Large intestine (tissue), 3 donors: ENCODE measurements at regions not wholly inside any gene's neighbourhood (a gene's known extent, or its start where the extent isn't known, plus 50 kb on each side); places are given as distances from the start of the nearest gene placed in this dataset.
"Not testable (repeated sequence)": the region's sequence is repeated elsewhere in the genome, so short reads cannot be mapped to it uniquely, and the experiment has no call there.

Experiments
- DNase-seq, 2 donors: peaks; one replicate each; pipeline versions ENCODE4 v3.0.0 to v3.0.0-alpha.2; 2013
- H3K27ac ChIP-seq: one replicate; pipeline ENCODE4 v1.5.1; 2013; ENCODE audit warnings: low read length
- H3K27me3 ChIP-seq: 2 replicates; pipeline ENCODE4 v1.6.1; 2013; ENCODE audit warnings: low read length; ENCODE audit not compliant: control insufficient read depth, insufficient read depth
- H3K36me3 ChIP-seq: 2 replicates; pipeline ENCODE4 v1.6.1; 2013; ENCODE audit warnings: low read length; ENCODE audit not compliant: control insufficient read depth, insufficient read depth
- H3K4me1 ChIP-seq: one replicate; pipeline ENCODE4 v1.6.1; 2013; ENCODE audit warnings: low read length; ENCODE audit not compliant: control insufficient read depth, insufficient read depth
- H3K4me3 ChIP-seq: one replicate; pipeline ENCODE4 v1.5.1; 2013; ENCODE audit warnings: low read length
- H3K9me3 ChIP-seq: one replicate; pipeline ENCODE4 v1.6.1; 2013; ENCODE audit warnings: mild to moderate bottlenecking, low read depth, low read length, moderate library complexity; ENCODE audit not compliant: control insufficient read depth
- WGBS: methylation state at CpG from one replicate; pipeline ENCODE4 v1.1.5; 2013; ENCODE audit warnings: low lambda C conversion rate; ENCODE audit not compliant: insufficient coverage; 5-methylcytosine and 5-hydroxymethylcytosine counted together

DNA sequence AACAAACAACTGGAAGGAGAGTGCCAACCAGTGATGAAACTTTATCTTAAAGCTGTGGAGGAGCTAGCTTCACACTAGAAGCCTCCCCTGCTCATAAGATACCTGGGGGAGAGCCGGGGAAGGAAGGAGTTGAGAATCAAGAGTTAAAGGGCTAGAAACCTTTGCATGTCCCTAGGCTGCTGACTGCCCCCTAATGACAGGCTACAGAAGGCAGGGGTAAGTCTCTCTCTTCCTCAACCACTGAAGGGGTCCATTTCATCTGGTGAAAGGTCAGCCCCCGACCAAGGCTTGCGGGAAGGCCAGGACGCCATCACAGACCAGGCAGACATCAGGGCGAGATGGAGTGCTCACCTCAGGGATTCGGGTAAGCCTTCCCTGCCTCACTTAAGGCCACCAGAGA, 65.6 kb upstream of the GRHL3 start:
- Histone ChIP-seq H3K27ac (no peak overlapping the region), H3K36me3 (no peaks in the 10 kb centered on the region), H3K4me3 (no peak overlapping the region), H3K4me1 (no peaks in the 10 kb centered on the region), H3K27me3 (no peaks in the 10 kb centered on the region), H3K9me3 (no peaks in the 10 kb centered on the region)
- no CpG with 5 or more reads among the region's 6 CpGs for WGBS
- DNase-seq = no peak

GRCh38 chr1:24252185-24252780, 65.2 kb upstream of the IFNLR1 start:
- H3K36me3 ChIP-seq = no peaks in the 10 kb centered on the region
- H3K27me3 ChIP-seq = no peaks in the 10 kb centered on the region
- H3K9me3 ChIP-seq = no peaks in the 10 kb centered on the region
- WGBS = 86% methylated on average over 1 of the region's 2 CpGs
- DNase-seq = no peak
- no peak overlapping the region for H3K4me3 ChIP-seq
- H3K4me1 ChIP-seq = no peaks in the 10 kb centered on the region
- H3K27ac ChIP-seq = no peak overlapping the region

DNA sequence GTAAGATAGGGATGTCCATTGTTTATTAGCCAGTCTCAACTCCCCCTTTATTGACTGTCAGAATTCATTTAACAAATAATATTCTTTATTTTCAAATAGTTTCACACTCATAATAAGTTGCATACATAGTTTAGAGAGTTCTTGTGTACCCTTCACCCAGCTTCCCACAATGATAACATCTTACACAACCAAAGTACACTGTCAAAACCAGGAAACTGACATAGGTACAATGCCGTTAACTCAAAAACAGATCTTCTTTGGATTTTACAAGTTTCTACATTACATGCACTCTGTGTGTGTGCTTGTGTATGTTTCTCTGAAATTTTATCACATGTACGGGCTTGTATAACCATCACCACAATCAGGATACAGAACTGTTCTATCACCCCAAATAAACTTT, 64.4 kb upstream of the IFNLR1 start:
- H3K9me3 ChIP-seq = no peaks in the 10 kb centered on the region
- H3K27ac ChIP-seq = no peak overlapping the region
- no peaks in the 10 kb centered on the region for H3K27me3 ChIP-seq
- H3K4me3 ChIP-seq = no peak overlapping the region
- no CpG with 5 or more reads among the region's 2 CpGs for WGBS
- DNase-seq = no peak
- H3K36me3 ChIP-seq = no peaks in the 10 kb centered on the region
- H3K4me1 ChIP-seq = no peaks in the 10 kb centered on the region

GRCh38 chr1:24250791-24251190, 63.7 kb upstream of the IFNLR1 start:
- Histone ChIP-seq H3K36me3 (no peaks in the 10 kb centered on the region), H3K27ac (no peak overlapping the region), H3K9me3 (no peaks in the 10 kb centered on the region), H3K4me3 (no peak overlapping the region), H3K27me3 (no peaks in the 10 kb centered on the region), H3K4me1 (no peaks in the 10 kb centered on the region)
- no peak for DNase-seq
- WGBS = no CpG with 5 or more reads among the region's 2 CpGs

DNA sequence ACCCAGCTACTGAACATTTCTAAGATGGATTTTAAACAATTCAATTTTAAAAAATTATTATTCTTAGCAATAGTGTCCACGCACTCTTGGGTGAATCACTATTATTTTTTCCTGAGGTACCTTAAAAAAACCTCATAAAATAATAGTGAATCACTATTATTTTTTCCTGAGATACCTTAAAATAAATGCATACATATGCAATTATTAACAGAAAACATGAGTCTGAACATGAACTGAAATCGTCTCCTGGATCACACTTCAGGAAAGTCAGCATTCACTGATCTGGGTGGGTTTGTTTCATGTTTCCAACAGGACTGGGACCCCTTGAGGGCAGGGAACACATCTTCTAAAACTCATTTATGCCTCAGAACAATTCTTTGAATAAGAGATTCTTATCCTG, 63.1 kb upstream of the IFNLR1 start:
- Histone ChIP-seq H3K9me3 (no peaks in the 10 kb centered on the region), H3K27me3 (no peaks in the 10 kb centered on the region), H3K27ac (no peak overlapping the region), H3K4me1 (no peaks in the 10 kb centered on the region), H3K4me3 (no peak overlapping the region), H3K36me3 (no peaks in the 10 kb centered on the region)
- no peak for DNase-seq
- WGBS = 86% methylated on average over 1 of the region's 2 CpGs

- H3K27me3 ChIP-seq = no peaks in the 10 kb centered on the region
- no peaks in the 10 kb centered on the region for H3K36me3 ChIP-seq
- no peak overlapping the region for H3K27ac ChIP-seq
- H3K4me3 ChIP-seq = no peak overlapping the region
- no peak for DNase-seq
- no CpG with 5 or more reads among the region's 1 CpG for WGBS
- no peaks in the 10 kb centered on the region for H3K4me1 ChIP-seq
- no peaks in the 10 kb centered on the region for H3K9me3 ChIP-seq
Measured at GRCh38 chr1:24248859-24249258, 61.8 kb upstream of the IFNLR1 start.

DNA sequence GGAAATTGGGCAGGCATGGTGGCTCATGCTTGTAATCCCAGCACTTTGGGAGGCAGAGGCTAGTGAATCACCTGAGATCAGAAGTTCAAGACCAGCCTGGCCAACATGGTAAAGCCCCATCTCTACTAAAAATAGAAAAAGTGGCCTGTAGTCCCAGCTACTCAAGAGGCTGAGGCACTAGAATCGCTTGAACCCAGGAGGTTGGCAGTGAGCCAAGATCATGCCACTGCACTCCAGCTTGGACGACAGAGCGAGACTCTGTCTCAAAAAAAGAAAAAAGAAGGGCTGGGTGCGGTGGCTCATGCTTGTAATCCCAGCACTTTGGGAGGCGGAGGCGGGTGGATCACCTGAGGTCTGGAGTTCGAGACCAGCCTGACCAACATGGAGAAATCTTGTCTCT, 60.2 kb upstream of the IFNLR1 start:
- not testable (repeated sequence) for DNase-seq, H3K27ac ChIP-seq, H3K4me1 ChIP-seq, H3K27me3 ChIP-seq, H3K9me3 ChIP-seq, H3K4me3 ChIP-seq, H3K36me3 ChIP-seq
- WGBS = no CpG with 5 or more reads among the region's 7 CpGs

GRCh38 chr1:24244519-24245268, 57.6 kb upstream of the IFNLR1 start:
- H3K27ac ChIP-seq = no peak overlapping the region
- H3K9me3 ChIP-seq = no peaks in the 10 kb centered on the region
- no peak overlapping the region for H3K4me3 ChIP-seq
- H3K27me3 ChIP-seq = no peaks in the 10 kb centered on the region
- WGBS = no CpG with 5 or more reads among the region's 2 CpGs
- no peak for DNase-seq
- no peaks in the 10 kb centered on the region for H3K36me3 ChIP-seq
- no peaks in the 10 kb centered on the region for H3K4me1 ChIP-seq

DNA sequence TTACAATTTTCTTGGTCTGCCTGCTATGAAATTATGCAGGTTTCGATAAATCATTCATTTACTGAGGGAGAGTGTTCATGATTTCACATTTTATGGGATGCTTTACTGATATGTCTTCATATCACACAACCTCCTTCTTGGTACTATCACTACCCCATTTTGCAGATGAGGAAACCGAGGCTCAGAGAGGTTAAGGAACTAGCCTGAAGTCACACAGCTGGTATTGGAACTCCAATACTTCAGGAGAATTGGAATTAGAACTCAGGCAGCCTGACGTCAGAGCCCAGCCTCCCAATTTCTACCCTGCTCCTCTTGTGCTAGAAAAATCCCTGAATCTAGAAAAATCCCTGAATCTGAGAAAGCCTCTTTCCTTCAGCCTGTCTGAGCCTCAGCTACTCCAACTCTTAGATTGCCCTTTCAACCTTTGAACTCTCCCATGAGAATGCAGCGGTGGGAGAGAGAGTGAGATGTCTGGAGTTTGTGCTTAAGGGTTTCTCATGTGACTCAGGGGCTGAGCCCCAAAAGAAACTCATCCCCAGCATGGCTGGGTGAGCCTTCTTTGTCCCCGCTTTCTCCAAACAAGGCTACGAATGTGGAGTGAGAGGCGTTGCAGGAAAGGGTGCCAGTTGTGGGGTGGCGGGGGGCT, 50.8 kb upstream of the IFNLR1 start:
- Histone ChIP-seq H3K4me1 (peaks cover 19% of the 10 kb centered on the region), H3K27me3 (no peaks in the 10 kb centered on the region), H3K27ac (no peak overlapping the region), H3K9me3 (no peaks in the 10 kb centered on the region), H3K36me3 (no peaks in the 10 kb centered on the region), H3K4me3 (no peak overlapping the region)
- 74% methylated on average over 3 of the region's 8 CpGs for WGBS
- DNase-seq = peak; percentile 55 to 81

DNA sequence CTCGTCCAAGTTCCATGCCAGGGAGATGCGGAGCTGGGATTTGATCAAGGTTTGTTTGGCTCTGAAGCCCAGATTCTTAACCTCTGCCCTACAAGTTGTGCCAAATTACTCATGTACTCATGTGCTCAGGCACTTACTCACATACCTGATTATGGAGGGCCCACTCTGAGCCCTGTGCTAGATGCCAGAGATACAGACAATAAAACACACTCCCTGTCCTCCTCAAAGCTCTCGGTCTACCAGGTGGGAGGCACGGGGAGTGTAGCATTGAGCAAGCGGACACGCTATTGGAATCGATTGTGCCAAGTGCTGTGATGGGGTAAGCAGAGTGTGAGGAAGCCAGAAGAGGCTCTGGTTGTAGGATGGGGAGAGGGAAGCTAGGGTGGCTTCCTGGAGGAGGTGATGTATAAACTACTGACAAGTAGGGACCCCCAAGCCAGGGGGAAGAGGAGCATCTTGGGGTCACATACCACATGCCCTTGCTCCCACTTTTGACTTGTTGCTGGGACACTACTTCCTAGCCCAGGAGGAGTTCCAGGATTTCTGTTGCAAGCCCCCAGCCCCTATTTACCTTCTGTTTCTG, 49.8 kb upstream of the IFNLR1 start:
- WGBS = no CpG with 5 or more reads among the region's 7 CpGs

More for the DNA sequence above, 49.8 kb upstream of the IFNLR1 start:
- Histone ChIP-seq H3K27ac (peak overlapping the region; percentile 13), H3K27me3 (no peaks in the 10 kb centered on the region), H3K4me1 (peaks cover 19% of the 10 kb centered on the region), H3K4me3 (no peak overlapping the region), H3K9me3 (no peaks in the 10 kb centered on the region), H3K36me3 (no peaks in the 10 kb centered on the region)
- peak; percentile 40 to 73 for DNase-seq
